ENCODE measurements at regions not wholly inside any gene's neighbourhood (a gene's known extent, or its start where the extent isn't known, plus 50 kb on each side); places are given as distances from the start of the nearest gene placed in this dataset.

GRCh38 chr12:88645816-88646215 is 65.5 kb upstream of the KITLG start:
- TF ChIP-seq CTCF (IDR thresholded peaks at IDR 0.05): no peak
- no peak for TF ChIP-seq POLR2A (IDR thresholded peaks at IDR 0.05)

Measured in heart left ventricle (tissue), 13 donors.